HUES48 (cell line): ENCODE measurements at regions not wholly inside any gene's neighbourhood (a gene's known extent, or its start where the extent isn't known, plus 50 kb on each side); places are given as distances from the start of the nearest gene placed in this dataset.

Source experiments
- H3K27ac ChIP-seq: one replicate; pipeline ENCODE4 v1.7.0; 2013; ENCODE audit warnings: low read depth, low read length, inconsistent platforms
- H3K27me3 ChIP-seq: 2 replicates; pipeline ENCODE4 v1.6.1; 2013; ENCODE audit warnings: mild to moderate bottlenecking, low read length; ENCODE audit not compliant: control insufficient read depth, insufficient read depth
- H3K36me3 ChIP-seq: 2 replicates; pipeline ENCODE4 v1.6.1; 2013; ENCODE audit warnings: low read length; ENCODE audit not compliant: control insufficient read depth, insufficient read depth
- H3K4me1 ChIP-seq: 2 replicates; pipeline ENCODE4 v1.6.1; 2013; ENCODE audit warnings: mild to moderate bottlenecking, low read length; ENCODE audit not compliant: control insufficient read depth, insufficient read depth
- H3K4me3 ChIP-seq: 2 replicates; pipeline ENCODE4 v1.5.1; 2013; ENCODE audit warnings: mild to moderate bottlenecking, low read depth, low read length
- H3K9ac ChIP-seq: 2 replicates; pipeline ENCODE4 v1.6.1; 2013; ENCODE audit warnings: mild to moderate bottlenecking, low read depth, low read length, moderate library complexity
- H3K9me3 ChIP-seq: 2 replicates; pipeline ENCODE4 v1.6.1; 2013; ENCODE audit warnings: low read length; ENCODE audit not compliant: control insufficient read depth, insufficient read depth

DNA sequence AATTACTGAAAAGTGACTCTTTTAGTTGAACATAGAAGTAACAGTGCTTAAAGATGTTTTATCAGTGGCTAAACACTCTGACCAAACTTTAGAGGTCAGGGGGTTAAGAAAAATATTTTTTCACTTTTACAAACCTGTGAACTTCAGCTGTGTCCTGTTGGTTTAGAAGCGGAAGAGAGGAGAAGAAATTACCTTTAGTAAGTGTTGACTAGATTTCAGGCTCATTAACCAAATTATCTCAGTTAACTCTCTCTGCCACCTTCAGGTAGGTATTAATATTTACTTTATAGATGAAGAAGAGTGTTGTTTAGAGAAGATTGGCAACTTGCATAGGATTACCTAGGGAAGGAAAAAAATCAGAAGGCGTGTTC lies 151.9 kb upstream of the CMC1 start:
- Histone ChIP-seq H3K9me3 (no peaks in the 10 kb centered on the region), H3K4me1 (no peaks in the 10 kb centered on the region), H3K27me3 (no peaks in the 10 kb centered on the region), H3K9ac (no peak overlapping the region), H3K36me3 (no peaks in the 10 kb centered on the region), H3K27ac (no peak overlapping the region), H3K4me3 (no peak overlapping the region)

DNA sequence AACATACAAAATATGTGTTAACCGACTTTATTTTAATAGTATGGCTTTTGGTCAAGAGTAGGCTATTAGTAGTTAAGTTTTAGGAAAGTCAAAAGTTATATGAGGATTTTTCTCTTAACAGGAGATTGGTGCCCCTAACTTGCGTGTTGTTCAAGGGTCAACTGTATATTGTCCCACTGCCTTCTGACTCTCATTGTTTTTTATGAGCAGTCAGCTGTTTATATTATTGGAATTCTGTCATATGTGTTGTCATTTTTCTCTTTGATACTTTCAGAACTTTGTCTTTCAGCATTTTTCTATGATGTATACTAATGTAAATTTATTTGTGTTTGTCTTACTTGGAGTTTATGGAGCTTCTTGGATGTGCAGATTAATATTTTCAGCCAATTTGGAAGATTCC lies 142.1 kb upstream of the CMC1 start:
- Histone ChIP-seq H3K4me3 (no peak overlapping the region), H3K9ac (no peak overlapping the region), H3K27me3 (no peaks in the 10 kb centered on the region), H3K27ac (no peak overlapping the region), H3K9me3 (peaks cover 12% of the 10 kb centered on the region; the same call in 1 of the 2 replicates), H3K36me3 (no peaks in the 10 kb centered on the region), H3K4me1 (no peaks in the 10 kb centered on the region)

DNA sequence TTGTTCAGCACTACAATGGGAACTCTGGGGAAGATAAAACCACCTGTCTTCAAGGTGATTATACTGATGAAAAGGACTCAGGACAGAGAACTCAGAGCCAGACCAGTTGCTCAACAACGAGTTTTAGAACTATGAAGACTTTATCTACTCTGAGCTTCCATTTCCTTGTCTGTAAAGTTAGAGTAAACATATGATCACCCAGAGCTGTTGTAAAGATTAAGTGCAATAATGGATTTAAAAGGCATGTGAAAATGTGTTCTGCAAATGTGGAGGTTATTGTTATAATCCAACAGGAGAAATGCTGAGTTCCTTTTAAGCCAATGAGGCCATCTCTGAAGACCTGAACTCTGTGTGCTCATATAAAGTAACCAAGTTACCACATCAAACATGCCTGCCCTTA lies 139.7 kb upstream of the CMC1 start:
- peaks cover 12% of the 10 kb centered on the region; the same call in 1 of the 2 replicates for H3K9me3 ChIP-seq
- no peaks in the 10 kb centered on the region for H3K27me3 ChIP-seq
- H3K27ac ChIP-seq, result no peak overlapping the region
- H3K4me3 ChIP-seq, result no peak overlapping the region
- H3K4me1 ChIP-seq, result no peaks in the 10 kb centered on the region
- no peak overlapping the region for H3K9ac ChIP-seq
- H3K36me3 ChIP-seq, result no peaks in the 10 kb centered on the region

DNA sequence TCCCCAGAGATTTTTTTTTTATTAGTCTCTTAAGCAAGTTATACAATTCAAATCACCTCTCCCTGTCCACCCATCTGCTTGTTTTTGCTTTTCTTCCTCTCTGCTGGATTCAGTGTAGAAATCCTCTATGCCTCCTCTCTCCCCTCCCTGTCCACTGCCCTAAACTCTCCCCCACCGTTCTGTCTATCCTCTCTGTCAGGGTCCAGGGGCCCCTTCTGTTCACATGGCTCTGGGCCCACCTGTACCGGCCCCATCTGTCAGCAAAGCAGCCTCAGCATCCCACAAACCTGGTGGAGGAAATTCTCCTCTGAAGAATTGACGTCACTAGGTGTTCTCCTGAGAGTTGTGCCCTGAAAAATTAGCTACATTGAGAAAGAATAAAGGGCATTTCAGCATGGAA lies 137.6 kb upstream of the CMC1 start:
- no peak overlapping the region for H3K4me3 ChIP-seq
- H3K27me3 ChIP-seq, result no peaks in the 10 kb centered on the region
- peaks cover 12% of the 10 kb centered on the region; the same call in 1 of the 2 replicates for H3K9me3 ChIP-seq
- no peaks in the 10 kb centered on the region for H3K36me3 ChIP-seq
- H3K4me1 ChIP-seq, result no peaks in the 10 kb centered on the region
- no peak overlapping the region for H3K9ac ChIP-seq
- no peak overlapping the region for H3K27ac ChIP-seq

DNA sequence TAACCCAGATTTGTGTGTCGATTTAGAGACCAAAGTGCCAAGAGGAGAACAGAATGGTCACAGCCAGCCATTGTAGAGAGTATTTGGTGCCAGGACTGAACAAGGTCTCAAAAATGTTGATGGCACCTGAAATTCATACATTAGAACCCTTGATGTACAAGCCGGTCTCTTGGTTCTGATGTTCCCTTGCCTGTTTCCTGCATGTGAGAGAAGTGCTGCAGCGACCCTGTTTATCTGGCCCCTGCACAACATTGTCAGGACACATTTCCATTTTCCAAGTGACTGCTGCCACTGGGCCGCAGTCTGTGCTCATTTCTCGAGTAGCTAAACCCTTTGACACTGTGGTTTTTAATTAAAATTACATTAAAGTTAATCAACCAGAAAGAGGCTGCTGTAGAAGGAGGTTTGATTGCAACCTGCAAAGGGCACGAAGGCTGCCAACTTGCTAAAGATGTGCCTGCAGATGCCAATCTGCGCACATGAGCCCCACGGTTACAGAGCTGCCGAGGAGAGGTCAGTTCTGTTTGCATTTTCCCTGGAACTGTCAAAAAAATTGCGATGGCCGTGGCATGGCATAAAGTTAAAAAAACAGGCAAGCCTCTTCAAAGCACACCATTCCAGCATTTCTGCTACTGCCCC lies 136.4 kb upstream of the CMC1 start:
- H3K36me3 ChIP-seq, result no peaks in the 10 kb centered on the region
- H3K9ac ChIP-seq, result no peak overlapping the region
- H3K27ac ChIP-seq, result no peak overlapping the region
- peaks cover 5% of the 10 kb centered on the region; the same call in 1 of the 2 replicates for H3K9me3 ChIP-seq
- H3K4me1 ChIP-seq, result no peaks in the 10 kb centered on the region
- H3K27me3 ChIP-seq, result no peaks in the 10 kb centered on the region
- H3K4me3 ChIP-seq, result no peak overlapping the region

DNA sequence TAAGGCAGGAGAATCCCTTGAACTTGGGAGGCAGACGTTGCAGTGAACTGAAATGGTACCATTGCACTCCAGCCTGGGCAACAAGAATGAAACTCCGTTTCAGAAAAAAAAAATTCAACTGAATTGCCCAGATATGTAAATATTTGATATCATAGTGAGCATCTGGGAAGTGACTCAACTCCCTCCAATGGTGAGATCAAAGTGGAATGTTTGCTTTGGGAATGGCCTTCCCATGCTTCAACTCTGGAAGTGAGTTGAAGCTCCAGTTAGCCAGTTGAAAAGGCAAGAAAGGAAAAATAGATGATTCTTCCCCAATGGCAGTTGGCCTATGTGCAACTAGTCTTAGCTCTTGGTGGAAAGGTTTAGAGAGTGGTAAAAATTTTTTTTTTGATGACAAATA lies 131.6 kb upstream of the CMC1 start:
- no peak overlapping the region for H3K4me3 ChIP-seq
- H3K27me3 ChIP-seq, result no peaks in the 10 kb centered on the region
- H3K36me3 ChIP-seq, result no peaks in the 10 kb centered on the region
- no peaks in the 10 kb centered on the region; the same call in 1 of the 2 replicates for H3K9me3 ChIP-seq
- H3K9ac ChIP-seq, result no peak overlapping the region
- H3K4me1 ChIP-seq, result no peaks in the 10 kb centered on the region
- H3K27ac ChIP-seq, result no peak overlapping the region

DNA sequence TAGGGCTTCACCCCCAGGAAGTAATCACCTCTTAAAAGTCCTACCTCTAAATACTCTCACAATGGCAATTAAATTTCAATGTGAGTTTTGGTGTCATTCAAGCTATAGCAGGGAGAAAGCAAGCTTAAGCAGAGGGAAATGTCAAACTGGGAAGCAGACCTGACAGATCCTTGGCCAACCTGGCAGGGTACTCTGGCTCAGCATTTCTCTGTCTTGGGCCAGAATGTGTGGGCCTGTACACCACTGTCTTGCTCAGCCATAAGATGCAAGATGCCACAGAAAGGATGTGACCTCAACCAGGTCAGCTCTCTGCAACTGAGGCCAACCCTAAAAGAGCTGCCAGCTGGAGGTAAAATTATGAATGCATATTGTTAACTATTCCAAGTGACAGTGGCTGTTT lies 130.6 kb upstream of the CMC1 start:
- Histone ChIP-seq H3K27ac (no peak overlapping the region), H3K4me3 (no peak overlapping the region), H3K9me3 (peaks cover 4% of the 10 kb centered on the region; the same call in 1 of the 2 replicates), H3K4me1 (no peaks in the 10 kb centered on the region), H3K9ac (no peak overlapping the region), H3K36me3 (no peaks in the 10 kb centered on the region), H3K27me3 (no peaks in the 10 kb centered on the region)

DNA sequence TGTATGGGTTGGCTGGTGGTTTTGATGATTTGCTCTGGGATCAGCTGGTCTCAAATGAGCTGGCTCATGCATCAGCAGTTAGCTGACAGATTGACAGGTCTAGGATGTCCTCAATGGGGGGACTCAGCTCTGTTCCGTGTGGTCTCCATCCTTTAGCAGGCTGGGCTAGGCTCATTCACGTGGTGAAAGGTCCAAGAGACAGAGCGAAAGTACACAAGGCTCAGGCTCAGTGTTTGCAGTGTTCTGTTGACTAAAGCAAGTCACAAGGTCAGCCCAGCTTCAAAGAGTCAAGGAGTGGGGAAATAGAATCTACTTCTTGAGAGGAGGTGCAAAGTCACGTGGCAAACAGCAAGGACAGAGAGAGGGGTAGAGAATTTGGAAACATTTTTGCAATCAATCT lies 126.5 kb upstream of the CMC1 start:
- H3K9ac ChIP-seq, result no peak overlapping the region
- H3K27me3 ChIP-seq, result no peaks in the 10 kb centered on the region
- no peak overlapping the region for H3K4me3 ChIP-seq
- H3K9me3 ChIP-seq, result peaks cover 5% of the 10 kb centered on the region; the same call in 1 of the 2 replicates
- no peak overlapping the region for H3K27ac ChIP-seq
- H3K4me1 ChIP-seq, result peaks cover 13% of the 10 kb centered on the region
- no peaks in the 10 kb centered on the region for H3K36me3 ChIP-seq

DNA sequence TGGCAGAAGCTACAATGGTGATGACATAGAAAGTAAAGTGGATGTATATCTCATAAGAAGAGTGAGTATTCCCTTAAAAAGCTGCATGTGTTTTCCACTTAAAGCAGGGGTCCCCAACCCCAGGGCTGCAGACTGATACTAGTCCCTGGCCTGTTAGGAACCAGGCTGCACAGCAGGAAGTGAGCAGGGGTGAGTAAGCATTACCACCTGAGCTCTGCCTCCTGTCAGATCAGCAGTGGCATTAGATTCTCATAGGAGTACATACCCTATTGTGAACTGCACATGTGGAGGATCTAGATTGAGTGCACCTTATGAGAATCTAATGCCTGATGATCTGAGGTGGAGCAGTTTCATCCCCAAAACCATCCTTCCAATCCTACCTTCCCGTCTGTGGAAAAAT lies 126.1 kb upstream of the CMC1 start:
- no peak overlapping the region for H3K9ac ChIP-seq
- peaks cover 13% of the 10 kb centered on the region for H3K4me1 ChIP-seq
- peaks cover 5% of the 10 kb centered on the region; the same call in 1 of the 2 replicates for H3K9me3 ChIP-seq
- no peak overlapping the region for H3K27ac ChIP-seq
- H3K36me3 ChIP-seq, result no peaks in the 10 kb centered on the region
- H3K27me3 ChIP-seq, result no peaks in the 10 kb centered on the region
- H3K4me3 ChIP-seq, result no peak overlapping the region

DNA sequence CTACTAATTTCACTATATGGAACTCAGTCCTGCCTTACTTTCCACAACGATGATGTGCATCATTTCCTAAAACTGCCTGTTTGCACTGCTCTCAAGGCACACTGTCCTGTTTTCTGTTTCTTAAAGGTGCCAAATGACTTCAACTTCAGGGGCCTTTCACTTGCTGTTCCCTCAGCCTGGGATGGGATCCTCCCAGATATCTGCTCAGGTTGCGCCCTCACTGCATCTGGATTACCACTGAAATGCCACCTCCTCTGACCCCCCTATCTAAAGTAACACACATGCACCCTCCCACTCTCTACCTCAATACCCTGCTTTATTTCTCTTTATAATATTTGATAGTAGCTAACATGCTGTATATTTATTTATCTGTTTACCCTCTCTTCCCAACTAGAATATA lies 123.8 kb upstream of the CMC1 start:
- Histone ChIP-seq H3K27ac (peak overlapping the region; percentile 14), H3K4me3 (no peak overlapping the region), H3K9ac (no peak overlapping the region), H3K4me1 (peaks cover 13% of the 10 kb centered on the region), H3K27me3 (no peaks in the 10 kb centered on the region), H3K9me3 (peaks cover 5% of the 10 kb centered on the region; the same call in 1 of the 2 replicates), H3K36me3 (no peaks in the 10 kb centered on the region)

DNA sequence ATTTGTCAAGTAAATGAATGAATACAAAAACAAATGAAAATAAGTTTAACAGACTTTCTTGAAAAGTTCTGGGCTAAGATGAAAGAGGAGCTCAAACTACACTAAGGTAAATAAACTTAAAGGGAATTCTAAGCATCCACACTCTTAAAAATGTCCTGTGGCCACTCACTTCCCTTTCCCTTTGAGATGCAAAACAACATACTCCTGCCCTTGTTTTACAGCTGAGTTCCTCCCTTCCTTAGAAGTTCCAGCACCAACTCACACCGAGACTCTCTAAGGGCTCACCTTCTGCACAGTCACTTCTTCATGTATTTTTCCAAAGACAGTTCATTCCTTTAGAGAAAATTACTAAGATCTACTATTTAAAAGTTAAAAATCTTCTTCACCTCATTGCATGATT lies 123.3 kb upstream of the CMC1 start:
- no peak overlapping the region for H3K9ac ChIP-seq
- peak overlapping the region; percentile 14 for H3K27ac ChIP-seq
- peaks cover 13% of the 10 kb centered on the region for H3K4me1 ChIP-seq
- no peak overlapping the region for H3K4me3 ChIP-seq
- no peaks in the 10 kb centered on the region for H3K27me3 ChIP-seq
- no peaks in the 10 kb centered on the region for H3K36me3 ChIP-seq
- H3K9me3 ChIP-seq, result peaks cover 5% of the 10 kb centered on the region; the same call in 1 of the 2 replicates
